ENCODE measurements at regions not wholly inside any gene's neighbourhood (a gene's known extent, or its start where the extent isn't known, plus 50 kb on each side); places are given as distances from the start of the nearest gene placed in this dataset.
"Not testable (repeated sequence)": the region's sequence is repeated elsewhere in the genome, so short reads cannot be mapped to it uniquely, and the experiment has no call there.

DNA sequence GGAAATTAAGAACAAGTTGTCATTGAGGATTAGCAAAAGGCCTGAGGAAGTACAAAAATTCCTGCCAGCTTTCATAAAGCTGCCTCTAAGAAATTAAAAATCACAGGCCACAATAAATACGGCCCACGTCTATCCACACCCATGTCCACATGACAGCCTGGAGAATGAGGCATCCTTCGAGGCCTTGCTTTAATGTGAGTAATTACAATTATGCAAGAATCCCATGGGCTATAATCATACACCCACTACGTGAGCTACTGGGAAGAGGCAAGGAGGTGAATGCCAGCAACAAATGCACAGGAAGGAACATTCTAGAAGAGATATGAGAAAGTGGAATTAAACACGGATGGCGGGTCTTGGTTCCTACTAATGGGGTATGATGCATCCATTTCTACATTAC is 65.4 kb upstream of the ZFHX3 start:
- Histone ChIP-seq H3K27ac (ENCODE audit: low read depth in 1 of 2, low read length in 2 of 2) (no peak overlapping the region), H3K27me3 (ENCODE audit: control insufficient read depth in 1 of 2, insufficient read depth in 2 of 2, low read length in 1 of 2) (no peaks in the 10 kb centered on the region), H3K4me1 (ENCODE audit: control insufficient read depth in 1 of 2, insufficient read depth in 2 of 2, low read length in 2 of 2) (no peaks in the 10 kb centered on the region), H3K9me3 (ENCODE audit: control insufficient read depth, low read length) (peaks cover 3% of the 10 kb centered on the region), H3K4me3 (ENCODE audit: low read length in 2 of 2) (no peak overlapping the region), H3K36me3 (ENCODE audit: control insufficient read depth in 1 of 2, insufficient read depth in 2 of 2, low read length in 1 of 2) (no peaks in the 10 kb centered on the region)
- WGBS, 2 donors: 75 to 83% methylated on average over 6 of the region's 6 CpGs
- DNase-seq (no peak), ATAC-seq (ENCODE audit: low FRiP score) (no peak)
- intact Hi-C loops (cut with DNase I): no loop called here

- H3K4me1 ChIP-seq (ENCODE audit: control insufficient read depth in 1 of 2, insufficient read depth in 2 of 2, low read length in 2 of 2): no peaks in the 10 kb centered on the region
- whole genome bisulfite sequencing, 2 donors: 81 to 84% methylated on average over 10 of the region's 10 CpGs
- H3K9me3 ChIP-seq (ENCODE audit: control insufficient read depth, low read length): no peaks in the 10 kb centered on the region
- intact Hi-C loops (cut with DNase I): no loop called here
- H3K27me3 ChIP-seq (ENCODE audit: control insufficient read depth in 1 of 2, insufficient read depth in 2 of 2, low read length in 1 of 2): no peaks in the 10 kb centered on the region
- H3K36me3 ChIP-seq (ENCODE audit: control insufficient read depth in 1 of 2, insufficient read depth in 2 of 2, low read length in 1 of 2): no peaks in the 10 kb centered on the region
- H3K27ac ChIP-seq (ENCODE audit: low read depth in 1 of 2, low read length in 2 of 2): no peak overlapping the region
- no peak overlapping the region for H3K4me3 ChIP-seq (ENCODE audit: low read length in 2 of 2)
- no peak for DNase-seq
- no peak for ATAC-seq (ENCODE audit: low FRiP score)
Measured at GRCh38 chr16:73108195-73108963, 60.5 kb upstream of the ZFHX3 start.

- H3K4me3 ChIP-seq (ENCODE audit: low read length in 2 of 2): no peak overlapping the region
- DNase-seq (no peak), ATAC-seq (ENCODE audit: low FRiP score) (no peak)
- no peak overlapping the region for H3K27ac ChIP-seq (ENCODE audit: low read depth in 1 of 2, low read length in 2 of 2)
- H3K9me3 ChIP-seq (ENCODE audit: control insufficient read depth, low read length): no peaks in the 10 kb centered on the region
- H3K4me1 ChIP-seq (ENCODE audit: control insufficient read depth in 1 of 2, insufficient read depth in 2 of 2, low read length in 2 of 2): no peaks in the 10 kb centered on the region
- H3K27me3 ChIP-seq (ENCODE audit: control insufficient read depth in 1 of 2, insufficient read depth in 2 of 2, low read length in 1 of 2): no peaks in the 10 kb centered on the region
- intact Hi-C loops (cut with DNase I): no loop called here
- H3K36me3 ChIP-seq (ENCODE audit: control insufficient read depth in 1 of 2, insufficient read depth in 2 of 2, low read length in 1 of 2): no peaks in the 10 kb centered on the region
- WGBS, 2 donors: 97% methylated on average over 4 of the region's 4 CpGs
Measured at GRCh38 chr16:73107371-73107770, 59.4 kb upstream of the ZFHX3 start.

DNA sequence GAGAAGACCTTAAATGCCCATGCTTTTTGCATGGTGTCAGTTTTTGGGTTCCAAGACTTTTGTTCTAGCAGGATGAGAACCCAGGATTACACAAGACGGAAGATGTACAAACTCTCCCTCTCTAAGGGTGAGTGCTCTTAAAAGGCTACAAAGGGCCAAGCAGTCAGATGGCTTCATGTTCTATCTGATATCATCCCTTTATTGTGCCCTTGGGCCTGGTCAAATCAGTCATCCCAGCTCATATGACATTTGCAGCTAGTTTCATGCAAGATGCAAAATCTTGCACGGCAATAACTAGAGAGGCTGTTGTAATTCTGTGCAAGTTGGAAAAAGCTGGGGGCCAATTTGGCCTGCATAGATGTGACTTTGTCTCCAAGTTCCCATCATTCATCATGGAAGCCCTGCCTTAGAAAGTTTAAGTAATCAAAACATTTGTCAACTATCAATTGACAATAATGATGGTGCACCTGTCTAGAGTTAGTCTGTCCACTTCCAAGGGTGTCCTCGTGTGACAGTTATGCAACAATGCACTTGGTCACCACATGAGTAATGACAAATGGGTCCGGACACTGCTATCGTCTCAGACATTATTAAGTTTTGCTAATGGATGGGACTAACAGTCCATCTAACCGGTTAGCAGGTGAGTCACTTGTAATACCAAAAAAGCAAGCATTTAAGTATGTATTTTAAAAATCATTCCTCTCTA is 58.6 kb upstream of the ZFHX3 start:
- WGBS, 2 donors: 91 to 92% methylated on average over 6 of the region's 6 CpGs
- H3K27me3 ChIP-seq (ENCODE audit: control insufficient read depth in 1 of 2, insufficient read depth in 2 of 2, low read length in 1 of 2): no peaks in the 10 kb centered on the region
- H3K4me3 ChIP-seq (ENCODE audit: low read length in 2 of 2): no peak overlapping the region
- no peaks in the 10 kb centered on the region for H3K9me3 ChIP-seq (ENCODE audit: control insufficient read depth, low read length)
- H3K27ac ChIP-seq (ENCODE audit: low read depth in 1 of 2, low read length in 2 of 2): no peak overlapping the region
- ATAC-seq (ENCODE audit: low FRiP score) (no peak), DNase-seq (no peak)
- H3K36me3 ChIP-seq (ENCODE audit: control insufficient read depth in 1 of 2, insufficient read depth in 2 of 2, low read length in 1 of 2): no peaks in the 10 kb centered on the region
- H3K4me1 ChIP-seq (ENCODE audit: control insufficient read depth in 1 of 2, insufficient read depth in 2 of 2, low read length in 2 of 2): no peaks in the 10 kb centered on the region
- intact Hi-C loops (cut with DNase I): no loop called here

GRCh38 chr16:73101568-73101967 is 53.6 kb upstream of the ZFHX3 start:
- WGBS, 2 donors: 94% methylated on average over 5 of the region's 5 CpGs
- intact Hi-C loops (cut with DNase I): no loop called here
- Histone ChIP-seq H3K27ac (ENCODE audit: low read depth in 1 of 2, low read length in 2 of 2) (no peak overlapping the region), H3K4me3 (ENCODE audit: low read length in 2 of 2) (no peak overlapping the region), H3K36me3 (ENCODE audit: control insufficient read depth in 1 of 2, insufficient read depth in 2 of 2, low read length in 1 of 2) (no peaks in the 10 kb centered on the region), H3K4me1 (ENCODE audit: control insufficient read depth in 1 of 2, insufficient read depth in 2 of 2, low read length in 2 of 2) (no peaks in the 10 kb centered on the region), H3K27me3 (ENCODE audit: control insufficient read depth in 1 of 2, insufficient read depth in 2 of 2, low read length in 1 of 2) (no peaks in the 10 kb centered on the region), H3K9me3 (ENCODE audit: control insufficient read depth, low read length) (no peaks in the 10 kb centered on the region)
- DNase-seq: no peak
- no peak for ATAC-seq (ENCODE audit: low FRiP score)

- DNase-seq; intact Hi-C loops (cut with DNase I): not testable (repeated sequence)
- WGBS, 2 donors: 95 to 97% methylated on average over 5 of the region's 5 CpGs
Measured at GRCh38 chr16:73099601-73100000, 51.7 kb upstream of the ZFHX3 start.

More at GRCh38 chr16:73099601-73100000, 51.7 kb upstream of the ZFHX3 start:
- H3K27ac ChIP-seq (ENCODE audit: low read depth in 1 of 2, low read length in 2 of 2); H3K27me3 ChIP-seq (ENCODE audit: control insufficient read depth in 1 of 2, insufficient read depth in 2 of 2, low read length in 1 of 2); H3K4me1 ChIP-seq (ENCODE audit: control insufficient read depth in 1 of 2, insufficient read depth in 2 of 2, low read length in 2 of 2); H3K9me3 ChIP-seq (ENCODE audit: control insufficient read depth, low read length); H3K4me3 ChIP-seq (ENCODE audit: low read length in 2 of 2); ATAC-seq (ENCODE audit: low FRiP score); H3K36me3 ChIP-seq (ENCODE audit: control insufficient read depth in 1 of 2, insufficient read depth in 2 of 2, low read length in 1 of 2): not testable (repeated sequence)

Measured in aorta (tissue), 5 donors.